ENCODE measurements at regions not wholly inside any gene's neighbourhood (a gene's known extent, or its start where the extent isn't known, plus 50 kb on each side); places are given as distances from the start of the nearest gene placed in this dataset.

DNA sequence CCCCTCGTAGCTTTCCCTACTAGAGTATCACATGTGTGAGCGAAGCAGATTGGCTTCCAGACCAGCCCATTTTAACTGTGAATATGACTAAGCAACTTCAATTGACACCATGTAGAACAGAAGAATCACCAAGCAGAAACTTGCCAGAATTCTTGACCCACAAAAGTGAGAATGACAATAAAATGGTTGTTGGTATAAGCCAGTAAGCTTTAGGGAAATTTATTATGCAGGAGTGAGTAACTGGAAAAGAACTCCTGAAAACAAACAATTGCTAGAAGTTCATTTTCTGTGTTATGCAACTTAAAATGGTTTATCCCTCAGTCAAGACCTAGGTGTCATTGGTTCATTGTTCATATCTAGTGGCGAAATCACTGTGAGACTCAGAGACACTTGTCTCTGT is 303.1 kb downstream of the DMRT2 start:
- Histone ChIP-seq H3K4me2 (ENCODE audit: low read length) (no peak overlapping the region), H3K27ac (ENCODE audit: low read depth, low read length, poor library complexity, severe bottlenecking) (no peak overlapping the region), H4K20me1 (ENCODE audit: insufficient read depth, low read length) (no peaks in the 10 kb centered on the region), H3K9me3 (ENCODE audit: low read length) (no peaks in the 10 kb centered on the region), H3K36me3 (ENCODE audit: insufficient read depth, low read length) (no peaks in the 10 kb centered on the region), H3K9me2 (ENCODE audit: insufficient read depth, low read length) (no peaks in the 10 kb centered on the region), H3K4me3 (ENCODE audit: low read depth, low read length, poor library complexity, severe bottlenecking) (no peak overlapping the region), H2AFZ (ENCODE audit: low read length) (no peak overlapping the region), H3K4me1 (ENCODE audit: insufficient read depth, low read length, poor library complexity, severe bottlenecking) (no peaks in the 10 kb centered on the region), H3K79me2 (ENCODE audit: insufficient read depth, low read depth, low read length) (no peaks in the 10 kb centered on the region)
- POLR2A ChIA-PET, result interaction anchor here (0.6 kb wide), 1 partner anchor 14 kb away, joined by 4 read pairs; no protein-coding TSS in a partner anchor
- intact Hi-C loops (cut with micrococcal nuclease; ENCODE audit: unreplicated experiment), result no loop called here
- no peak for DNase-seq (ENCODE audit: low spot score)
- CTCF ChIA-PET (ENCODE audit: unreplicated experiment), result no interaction called here
- no peak for TF ChIP-seq EZH2phosphoT487 (IDR thresholded peaks at IDR 0.05; ENCODE audit: borderline replicate concordance, low read depth, low read length)
- BruUV-seq (replicated peaks), result no TSS peak

DNA sequence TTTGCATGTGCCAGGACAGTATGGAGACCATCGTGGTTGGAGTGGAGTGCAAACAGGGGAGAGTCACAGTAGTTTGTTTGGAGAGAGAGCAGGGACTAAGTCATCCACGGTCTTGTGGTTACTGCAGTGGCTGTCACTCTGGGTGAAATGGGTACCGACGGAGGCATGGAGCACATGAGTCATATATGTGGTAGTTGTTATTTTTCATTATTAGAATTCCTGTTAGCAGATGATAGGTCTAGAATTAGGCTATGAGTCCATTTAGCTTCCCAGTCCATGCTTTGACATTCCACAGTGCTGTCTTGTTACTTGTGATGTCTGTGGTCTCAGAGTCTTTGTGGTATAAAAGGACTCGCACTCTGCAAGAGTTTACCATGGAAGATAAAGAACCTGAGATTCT is 303.9 kb downstream of the DMRT2 start:
- CTCF ChIA-PET (ENCODE audit: unreplicated experiment), result no interaction called here

DNA sequence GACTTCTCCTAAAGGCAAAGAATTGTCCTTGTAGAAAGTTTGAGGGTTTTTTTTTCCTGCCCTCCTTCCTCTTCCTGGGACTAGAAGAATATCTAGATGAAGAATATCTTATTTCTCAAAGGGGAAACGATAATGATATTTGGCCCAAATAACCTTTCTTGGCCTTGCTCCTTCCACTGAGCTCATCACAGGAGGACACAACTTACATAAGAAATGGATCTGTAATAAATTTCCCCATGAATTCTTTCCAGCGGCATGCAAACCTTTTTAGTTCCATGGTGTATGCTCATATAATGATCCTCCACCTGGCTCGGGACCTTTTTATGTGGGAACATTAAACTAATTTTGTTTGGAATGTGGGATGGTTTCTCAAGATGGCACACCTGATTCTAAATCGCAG is 304.4 kb downstream of the DMRT2 start:
- H3K4me3 ChIP-seq (ENCODE audit: low read depth, low read length, poor library complexity, severe bottlenecking), result no peak overlapping the region
- H3K4me1 ChIP-seq (ENCODE audit: insufficient read depth, low read length, poor library complexity, severe bottlenecking), result no peaks in the 10 kb centered on the region
- H3K36me3 ChIP-seq (ENCODE audit: insufficient read depth, low read length), result no peaks in the 10 kb centered on the region
- H3K79me2 ChIP-seq (ENCODE audit: insufficient read depth, low read depth, low read length), result no peaks in the 10 kb centered on the region
- H2AFZ ChIP-seq (ENCODE audit: low read length), result no peak overlapping the region
- no TSS peak for BruUV-seq (replicated peaks)
- TF ChIP-seq EZH2phosphoT487 (IDR thresholded peaks at IDR 0.05; ENCODE audit: borderline replicate concordance, low read depth, low read length), result no peak
- ChIA-PET POLR2A (interaction anchor here (0.6 kb wide), 1 partner anchor 105 kb away, joined by 4 read pairs; no protein-coding TSS in a partner anchor), CTCF (ENCODE audit: unreplicated experiment) (no interaction called here)
- intact Hi-C loops (cut with micrococcal nuclease; ENCODE audit: unreplicated experiment), result no loop called here
- H3K9me3 ChIP-seq (ENCODE audit: low read length), result no peaks in the 10 kb centered on the region
- H4K20me1 ChIP-seq (ENCODE audit: insufficient read depth, low read length), result no peaks in the 10 kb centered on the region
- no peak overlapping the region for H3K4me2 ChIP-seq (ENCODE audit: low read length)
- DNase-seq (ENCODE audit: low spot score), result no peak
- no peak overlapping the region for H3K27ac ChIP-seq (ENCODE audit: low read depth, low read length, poor library complexity, severe bottlenecking)
- no peaks in the 10 kb centered on the region for H3K9me2 ChIP-seq (ENCODE audit: insufficient read depth, low read length)

More for the DNA sequence above, 303.9 kb downstream of the DMRT2 start:
- TF ChIP-seq, protein P1, sequence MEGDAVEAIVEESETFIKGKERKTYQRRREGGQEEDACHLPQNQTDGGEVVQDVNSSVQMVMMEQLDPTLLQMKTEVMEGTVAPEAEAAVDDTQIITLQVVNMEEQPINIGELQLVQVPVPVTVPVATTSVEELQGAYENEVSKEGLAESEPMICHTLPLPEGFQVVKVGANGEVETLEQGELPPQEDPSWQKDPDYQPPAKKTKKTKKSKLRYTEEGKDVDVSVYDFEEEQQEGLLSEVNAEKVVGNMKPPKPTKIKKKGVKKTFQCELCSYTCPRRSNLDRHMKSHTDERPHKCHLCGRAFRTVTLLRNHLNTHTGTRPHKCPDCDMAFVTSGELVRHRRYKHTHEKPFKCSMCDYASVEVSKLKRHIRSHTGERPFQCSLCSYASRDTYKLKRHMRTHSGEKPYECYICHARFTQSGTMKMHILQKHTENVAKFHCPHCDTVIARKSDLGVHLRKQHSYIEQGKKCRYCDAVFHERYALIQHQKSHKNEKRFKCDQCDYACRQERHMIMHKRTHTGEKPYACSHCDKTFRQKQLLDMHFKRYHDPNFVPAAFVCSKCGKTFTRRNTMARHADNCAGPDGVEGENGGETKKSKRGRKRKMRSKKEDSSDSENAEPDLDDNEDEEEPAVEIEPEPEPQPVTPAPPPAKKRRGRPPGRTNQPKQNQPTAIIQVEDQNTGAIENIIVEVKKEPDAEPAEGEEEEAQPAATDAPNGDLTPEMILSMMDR (conservative IDR thresholded peaks at IDR 0.05; ENCODE audit: low read length), result no peak
- TF ChIP-seq EZH2phosphoT487 (IDR thresholded peaks at IDR 0.05; ENCODE audit: borderline replicate concordance, low read depth, low read length), result no peak
- Histone ChIP-seq H3K4me1 (ENCODE audit: insufficient read depth, low read length, poor library complexity, severe bottlenecking) (no peaks in the 10 kb centered on the region), H3K4me2 (ENCODE audit: low read length) (no peak overlapping the region), H3K36me3 (ENCODE audit: insufficient read depth, low read length) (no peaks in the 10 kb centered on the region), H4K20me1 (ENCODE audit: insufficient read depth, low read length) (no peaks in the 10 kb centered on the region), H2AFZ (ENCODE audit: low read length) (no peak overlapping the region), H3K9me3 (ENCODE audit: low read length) (no peaks in the 10 kb centered on the region), H3K4me3 (ENCODE audit: low read depth, low read length, poor library complexity, severe bottlenecking) (no peak overlapping the region), H3K9me2 (ENCODE audit: insufficient read depth, low read length) (no peaks in the 10 kb centered on the region), H3K79me2 (ENCODE audit: insufficient read depth, low read depth, low read length) (no peaks in the 10 kb centered on the region), H3K27ac (ENCODE audit: low read depth, low read length, poor library complexity, severe bottlenecking) (no peak overlapping the region)
- POLR2A ChIA-PET, result no interaction called here
- intact Hi-C loops (cut with micrococcal nuclease; ENCODE audit: unreplicated experiment), result no loop called here
- DNase-seq (ENCODE audit: low spot score), result no peak
- BruUV-seq (replicated peaks), result no TSS peak

DNA sequence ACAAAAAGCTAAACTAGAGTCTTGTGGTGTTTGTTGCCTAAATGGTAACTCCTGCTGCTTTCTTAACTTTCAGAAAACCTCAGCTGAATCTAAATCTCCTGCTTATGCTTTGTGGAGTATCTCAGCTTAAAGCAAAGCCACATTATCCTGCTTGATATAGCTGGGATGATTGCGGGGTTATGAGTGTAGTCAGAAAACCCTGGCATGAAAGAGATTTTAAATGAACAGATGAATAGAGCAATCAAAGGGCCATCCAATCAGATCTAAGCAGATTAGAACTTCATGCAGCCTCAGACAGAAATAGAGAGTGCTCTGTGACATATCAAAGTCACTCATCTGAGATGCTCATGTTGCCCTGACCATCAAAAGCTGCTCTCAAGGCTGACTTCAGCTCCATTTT is 305.5 kb downstream of the DMRT2 start:
- ChIA-PET POLR2A (interaction anchor here (0.6 kb wide), 1 partner anchor 239 kb away, joined by 3 read pairs; no protein-coding TSS in a partner anchor), CTCF (ENCODE audit: unreplicated experiment) (no interaction called here)
- intact Hi-C loops (cut with micrococcal nuclease; ENCODE audit: unreplicated experiment), result no loop called here
- no peaks in the 10 kb centered on the region for H3K9me2 ChIP-seq (ENCODE audit: insufficient read depth, low read length)
- no peak overlapping the region for H2AFZ ChIP-seq (ENCODE audit: low read length)
- H3K4me3 ChIP-seq (ENCODE audit: low read depth, low read length, poor library complexity, severe bottlenecking), result no peak overlapping the region
- no peaks in the 10 kb centered on the region for H3K4me1 ChIP-seq (ENCODE audit: insufficient read depth, low read length, poor library complexity, severe bottlenecking)
- H3K79me2 ChIP-seq (ENCODE audit: insufficient read depth, low read depth, low read length), result no peaks in the 10 kb centered on the region
- no peaks in the 10 kb centered on the region for H3K36me3 ChIP-seq (ENCODE audit: insufficient read depth, low read length)
- no peaks in the 10 kb centered on the region for H3K9me3 ChIP-seq (ENCODE audit: low read length)
- no peak overlapping the region for H3K4me2 ChIP-seq (ENCODE audit: low read length)
- no peak overlapping the region for H3K27ac ChIP-seq (ENCODE audit: low read depth, low read length, poor library complexity, severe bottlenecking)
- H4K20me1 ChIP-seq (ENCODE audit: insufficient read depth, low read length), result no peaks in the 10 kb centered on the region
- DNase-seq (ENCODE audit: low spot score), result no peak
- TF ChIP-seq, protein P1 (conservative IDR thresholded peaks at IDR 0.05; ENCODE audit: low read length), result no peak
- no peak for TF ChIP-seq EZH2phosphoT487 (IDR thresholded peaks at IDR 0.05; ENCODE audit: borderline replicate concordance, low read depth, low read length)
- BruUV-seq (replicated peaks), result no TSS peak

Data from OCI-LY7 (cell line).